Suprapubic skin (tissue), 3 donors: ENCODE measurements at regions not wholly inside any gene's neighbourhood (a gene's known extent, or its start where the extent isn't known, plus 50 kb on each side); places are given as distances from the start of the nearest gene placed in this dataset.

Experiments
- POLR2AphosphoS5 ChIP-seq, 3 donors: sonication (generic); formaldehyde crosslinking; IDR thresholded peaks; one replicate each; pipeline ENCODE4 v1.6.1; 2017; ENCODE audit warnings: antibody characterized with exemption in 3 of 3
- TF ChIP-seq, protein P1 (sequence below), 2 donors: fragments of 200-600 bp in 1 of 2; fragments of 450-650 bp in 1 of 2; sonication (generic) in 1 of 2; IDR thresholded peaks; one replicate each; pipeline ENCODE4 v1.5.1; 2016 to 2019; ENCODE audit warnings: antibody characterized with exemption in 2 of 2, mild to moderate bottlenecking in 1 of 2, moderate library complexity in 1 of 2

DNA sequence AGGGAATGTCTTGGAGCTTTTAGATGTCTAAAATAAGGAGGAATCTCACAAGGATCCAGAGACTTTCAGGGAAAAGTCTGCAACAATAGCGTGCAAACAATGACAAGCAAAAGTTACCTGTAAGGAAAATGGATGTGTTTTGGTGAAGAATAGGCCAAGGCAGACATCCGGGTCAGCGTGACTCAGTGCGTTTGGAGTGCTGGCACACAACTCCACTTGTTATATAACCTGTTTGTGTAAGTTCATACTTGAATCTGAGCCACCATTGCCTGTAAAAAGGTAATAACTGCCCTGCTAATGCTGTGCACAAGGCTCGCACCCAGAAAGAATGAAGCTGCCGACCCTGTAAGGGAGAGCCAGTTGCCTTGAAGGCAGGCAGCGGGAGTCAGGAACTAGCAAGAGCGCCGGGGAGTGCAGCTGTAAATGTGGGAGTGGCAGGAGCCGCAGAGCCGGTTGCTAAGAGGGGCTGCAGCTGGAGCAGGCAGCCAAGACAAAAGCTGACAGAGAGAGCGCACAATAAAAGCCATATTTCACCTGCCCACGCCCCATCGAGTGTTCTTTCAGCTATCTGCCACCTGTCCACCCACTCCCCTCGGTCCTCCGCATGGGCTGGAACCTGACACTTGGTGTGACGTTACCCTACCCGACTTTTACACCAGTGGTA lies 638.5 kb upstream of the MIS18BP1 start:
- TF ChIP-seq, protein P1, sequence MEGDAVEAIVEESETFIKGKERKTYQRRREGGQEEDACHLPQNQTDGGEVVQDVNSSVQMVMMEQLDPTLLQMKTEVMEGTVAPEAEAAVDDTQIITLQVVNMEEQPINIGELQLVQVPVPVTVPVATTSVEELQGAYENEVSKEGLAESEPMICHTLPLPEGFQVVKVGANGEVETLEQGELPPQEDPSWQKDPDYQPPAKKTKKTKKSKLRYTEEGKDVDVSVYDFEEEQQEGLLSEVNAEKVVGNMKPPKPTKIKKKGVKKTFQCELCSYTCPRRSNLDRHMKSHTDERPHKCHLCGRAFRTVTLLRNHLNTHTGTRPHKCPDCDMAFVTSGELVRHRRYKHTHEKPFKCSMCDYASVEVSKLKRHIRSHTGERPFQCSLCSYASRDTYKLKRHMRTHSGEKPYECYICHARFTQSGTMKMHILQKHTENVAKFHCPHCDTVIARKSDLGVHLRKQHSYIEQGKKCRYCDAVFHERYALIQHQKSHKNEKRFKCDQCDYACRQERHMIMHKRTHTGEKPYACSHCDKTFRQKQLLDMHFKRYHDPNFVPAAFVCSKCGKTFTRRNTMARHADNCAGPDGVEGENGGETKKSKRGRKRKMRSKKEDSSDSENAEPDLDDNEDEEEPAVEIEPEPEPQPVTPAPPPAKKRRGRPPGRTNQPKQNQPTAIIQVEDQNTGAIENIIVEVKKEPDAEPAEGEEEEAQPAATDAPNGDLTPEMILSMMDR (IDR thresholded peaks at IDR 0.05), result no peak
- TF ChIP-seq POLR2AphosphoS5 (IDR thresholded peaks at IDR 0.05), result no peak
